Caki2 (cell line): ENCODE measurements at regions not wholly inside any gene's neighbourhood (a gene's known extent, or its start where the extent isn't known, plus 50 kb on each side); places are given as distances from the start of the nearest gene placed in this dataset.

Experiments used
- DNase-seq: peaks from one replicate; pipeline ENCODE4 v3.0.0-alpha.2; 2015; ENCODE audit warnings: low read depth
- in situ Hi-C: cut with HindIII; loops from 2 replicates; pipeline ENCODE4 v1.10.0; 2016; ENCODE audit warnings: low sequenced_read_pairs, low pct_unique_long_range_greater_than_20kb, mixed read lengths

GRCh38 chr2:64196963-64197362 lies 52.7 kb upstream of the PELI1 start:
- DNase-seq = no peak
- in situ Hi-C loops = no loop called here

DNA sequence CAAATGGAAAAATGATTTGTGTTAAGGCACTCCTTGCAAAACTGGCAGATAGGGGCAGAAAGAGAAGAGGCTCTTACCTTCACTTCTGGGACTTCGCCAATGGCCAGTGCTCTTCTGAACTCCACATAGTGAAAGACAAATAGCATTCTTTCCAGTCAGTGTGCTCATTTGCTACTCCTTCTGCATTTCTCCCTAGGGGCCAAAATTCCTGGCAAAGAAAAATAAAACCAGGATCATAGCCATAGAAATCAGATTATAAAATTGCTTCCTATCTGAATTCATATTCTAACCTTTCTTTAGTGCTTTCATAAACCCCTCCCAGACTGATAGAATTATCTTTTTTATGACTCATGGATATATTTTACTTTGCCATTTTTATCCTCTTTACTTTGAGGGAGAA lies 56.9 kb upstream of the PELI1 start:
- in situ Hi-C loops = no loop called here
- DNase-seq = no peak

- in situ Hi-C loops = no loop called here
- DNase-seq = no peak
Observed at GRCh38 chr2:64202206-64202845, 58.1 kb upstream of the PELI1 start.

DNA sequence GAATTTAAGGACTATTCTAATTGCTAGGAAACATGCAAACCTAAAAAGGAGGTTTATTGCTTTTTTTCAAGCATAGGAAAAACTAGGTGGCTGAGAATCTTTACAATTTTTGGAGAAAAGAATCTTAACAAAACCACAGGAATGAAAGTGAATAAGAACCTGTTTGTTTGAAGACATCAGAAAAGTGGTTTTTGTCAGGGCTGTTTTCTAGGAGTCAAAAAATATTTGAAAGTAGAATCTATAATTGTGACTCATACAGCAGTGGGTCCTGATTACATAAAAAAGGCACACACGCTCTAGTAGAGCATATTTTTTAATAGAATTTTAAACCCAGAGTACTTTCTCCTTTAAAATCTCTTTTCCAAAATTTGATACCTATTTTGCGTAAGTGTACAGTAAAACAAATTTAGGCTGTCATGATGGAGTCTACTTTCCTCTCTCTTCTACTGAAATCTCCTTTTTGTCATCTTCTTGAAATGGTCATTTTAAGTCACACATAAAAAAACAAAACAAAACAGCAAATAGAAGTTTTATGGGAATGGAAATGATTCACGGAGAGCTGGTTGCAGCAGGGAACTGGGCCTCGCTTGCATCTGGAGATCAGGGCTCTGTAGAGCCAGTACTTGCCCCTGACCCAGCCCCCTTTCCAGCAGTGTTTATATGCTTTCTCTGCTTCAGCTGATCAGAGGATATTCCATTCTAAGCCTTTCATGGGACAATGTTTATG lies 59.1 kb upstream of the PELI1 start:
- in situ Hi-C loops = no loop called here
- DNase-seq = no peak

DNA sequence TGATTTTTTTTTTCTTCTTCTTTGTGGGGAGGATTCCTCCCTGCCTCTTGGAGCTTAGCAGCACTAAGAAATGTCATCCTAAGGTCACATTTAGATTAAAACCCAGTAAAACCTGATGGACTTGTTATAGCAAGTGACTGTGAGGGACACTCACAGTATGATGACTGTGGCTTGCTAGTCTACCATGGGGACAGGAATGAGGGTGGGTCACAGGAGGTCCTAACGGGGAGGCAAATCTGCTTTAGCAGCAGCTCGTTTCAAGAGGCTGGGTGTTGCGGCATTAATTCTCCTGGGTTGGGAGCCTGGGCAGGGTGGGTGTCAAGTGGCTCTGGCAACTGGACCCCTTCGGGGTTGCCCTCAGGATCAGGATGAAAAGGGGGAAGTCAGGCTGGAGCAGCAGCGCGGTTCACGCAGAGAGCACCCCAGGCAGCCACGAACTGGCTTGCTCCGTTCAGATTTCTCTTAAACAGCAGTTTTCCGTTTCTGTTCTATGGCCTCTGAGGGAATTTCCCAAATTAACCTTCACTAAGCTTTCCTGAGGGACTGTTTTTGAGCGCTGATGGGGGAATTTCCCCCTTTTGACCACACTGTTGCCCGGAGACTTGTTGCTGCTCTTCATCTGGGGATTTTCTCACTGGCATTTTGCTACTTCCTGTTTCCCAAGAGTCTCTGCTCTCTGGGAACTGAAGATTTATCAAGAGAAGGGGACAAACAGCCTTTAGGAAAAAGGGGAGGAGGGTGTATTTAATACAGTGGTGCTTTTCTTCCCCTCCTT lies 59.8 kb upstream of the PELI1 start:
- peak; percentile 6 for DNase-seq

DNA sequence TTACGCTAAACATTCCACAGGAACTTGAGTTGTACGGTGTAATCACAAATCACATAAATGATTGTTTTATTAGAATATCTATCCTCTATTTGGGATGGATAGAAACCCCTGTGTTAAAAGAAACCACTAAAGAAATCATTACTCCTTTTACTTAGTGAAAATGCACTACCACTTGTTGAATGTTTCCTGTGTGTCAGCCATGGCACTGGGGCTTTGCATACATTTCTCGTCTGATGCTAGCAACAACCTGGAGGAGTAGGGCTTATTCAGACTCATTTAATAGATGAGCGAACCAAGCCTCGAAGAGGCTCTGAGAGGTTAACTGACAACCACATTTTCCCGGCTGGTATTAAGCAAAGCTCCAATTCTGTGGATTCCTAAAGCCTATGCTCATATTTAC lies 60.5 kb upstream of the PELI1 start:
- in situ Hi-C loops = no loop called here
- no peak for DNase-seq

More for the DNA sequence above, 59.8 kb upstream of the PELI1 start:
- in situ Hi-C loops = no loop called here

DNA sequence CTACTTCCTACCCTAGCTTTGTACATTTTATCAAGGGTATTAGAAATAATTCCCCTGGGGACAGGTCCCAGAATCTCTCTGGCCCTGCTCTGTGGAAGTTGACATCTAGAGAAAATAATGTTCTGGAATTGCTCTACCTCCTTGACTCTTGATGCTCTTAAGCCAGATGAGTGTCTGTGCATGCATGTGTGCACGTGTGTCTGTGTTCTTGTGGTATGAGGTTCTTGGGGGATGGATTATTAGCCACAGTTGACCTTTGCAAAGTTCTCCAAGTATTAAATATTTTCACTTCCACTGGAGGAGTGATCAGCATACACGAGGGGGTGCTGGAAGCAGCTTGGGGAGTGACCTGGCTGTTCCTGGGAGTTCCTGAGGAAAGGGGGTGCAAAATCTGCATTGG lies 61.2 kb upstream of the PELI1 start:
- in situ Hi-C loops = no loop called here

DNA sequence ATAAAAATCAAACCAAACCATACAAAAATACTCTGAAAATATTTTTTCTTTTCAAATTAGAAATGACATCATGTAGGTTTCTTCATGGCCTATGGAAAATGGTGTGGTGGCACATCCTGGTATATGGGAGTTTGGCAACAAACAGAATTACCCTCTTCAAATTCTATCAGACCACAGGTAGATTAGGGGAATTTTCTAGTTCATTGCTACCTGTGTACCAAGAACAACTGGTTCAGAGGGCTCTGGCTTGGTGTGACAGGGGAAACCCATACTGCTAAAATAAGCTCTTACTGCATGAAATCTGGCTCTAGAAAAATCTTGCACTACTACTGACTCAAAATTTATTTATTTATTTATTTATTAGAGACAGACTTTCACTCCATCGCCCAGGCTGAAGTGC lies 63.4 kb upstream of the PELI1 start:
- no peak for DNase-seq
- in situ Hi-C loops = no loop called here

More for the DNA sequence above, 61.2 kb upstream of the PELI1 start:
- DNase-seq = no peak

GRCh38 chr2:64210816-64211215 lies 66.6 kb upstream of the PELI1 start:
- DNase-seq = no peak
- in situ Hi-C loops = no loop called here

DNA sequence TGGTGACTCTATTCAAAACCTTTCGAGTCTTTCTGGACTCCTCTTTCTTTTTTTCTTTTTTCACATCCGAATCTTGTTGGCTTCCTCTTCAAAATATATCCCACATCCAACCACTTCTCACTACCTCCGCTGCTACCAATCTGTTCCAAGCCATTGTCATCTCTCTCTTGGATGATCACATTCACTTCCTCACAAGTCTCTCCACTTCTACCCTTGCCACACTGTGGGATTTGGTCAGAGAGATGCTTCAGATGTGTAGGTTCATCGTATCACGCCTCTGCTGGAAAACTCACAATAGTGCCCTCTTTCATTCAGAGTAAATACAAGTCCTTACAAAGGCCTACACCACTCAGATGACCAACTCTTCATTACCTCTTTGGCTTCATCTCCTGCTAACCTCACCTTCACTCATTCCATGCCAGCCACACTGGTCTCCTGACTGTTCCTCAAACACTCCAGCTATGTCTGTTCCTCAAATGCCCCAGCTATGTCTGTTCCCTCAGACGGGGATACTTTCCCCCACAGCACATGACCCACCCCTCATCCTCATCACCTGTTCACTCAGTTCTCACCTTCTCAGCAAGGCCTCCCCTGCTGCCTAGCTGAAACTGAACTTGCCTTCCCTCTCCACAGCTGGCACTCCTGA lies 67.2 kb upstream of the PELI1 start:
- no peak for DNase-seq
- in situ Hi-C loops = no loop called here

DNA sequence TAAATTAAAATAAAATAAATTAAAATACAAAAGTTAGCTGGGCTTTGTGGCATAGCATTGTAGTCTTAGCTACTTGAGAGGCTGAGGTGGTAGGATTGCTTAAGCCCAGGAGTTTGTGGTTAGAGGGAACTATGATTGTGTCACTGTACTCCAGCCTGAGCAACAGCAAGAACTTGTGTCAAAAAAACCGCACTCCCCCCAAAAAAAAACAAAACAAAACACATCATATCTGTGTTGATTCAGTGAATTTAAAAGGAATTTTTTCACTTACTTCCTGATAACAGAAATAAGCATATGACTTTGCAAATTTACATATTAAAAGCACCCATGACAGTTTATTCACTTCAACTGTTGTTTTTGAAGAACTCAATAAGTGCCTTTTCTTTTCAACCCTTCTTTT lies 68.1 kb upstream of the PELI1 start:
- in situ Hi-C loops = no loop called here
- DNase-seq = peak; percentile 39

- peak; percentile 15 for DNase-seq
- in situ Hi-C loops = no loop called here
Observed at GRCh38 chr2:64212801-64213321, 68.6 kb upstream of the PELI1 start.

- in situ Hi-C loops = no loop called here
- no peak for DNase-seq
Observed at GRCh38 chr2:64213532-64214275, 69.5 kb upstream of the PELI1 start.

DNA sequence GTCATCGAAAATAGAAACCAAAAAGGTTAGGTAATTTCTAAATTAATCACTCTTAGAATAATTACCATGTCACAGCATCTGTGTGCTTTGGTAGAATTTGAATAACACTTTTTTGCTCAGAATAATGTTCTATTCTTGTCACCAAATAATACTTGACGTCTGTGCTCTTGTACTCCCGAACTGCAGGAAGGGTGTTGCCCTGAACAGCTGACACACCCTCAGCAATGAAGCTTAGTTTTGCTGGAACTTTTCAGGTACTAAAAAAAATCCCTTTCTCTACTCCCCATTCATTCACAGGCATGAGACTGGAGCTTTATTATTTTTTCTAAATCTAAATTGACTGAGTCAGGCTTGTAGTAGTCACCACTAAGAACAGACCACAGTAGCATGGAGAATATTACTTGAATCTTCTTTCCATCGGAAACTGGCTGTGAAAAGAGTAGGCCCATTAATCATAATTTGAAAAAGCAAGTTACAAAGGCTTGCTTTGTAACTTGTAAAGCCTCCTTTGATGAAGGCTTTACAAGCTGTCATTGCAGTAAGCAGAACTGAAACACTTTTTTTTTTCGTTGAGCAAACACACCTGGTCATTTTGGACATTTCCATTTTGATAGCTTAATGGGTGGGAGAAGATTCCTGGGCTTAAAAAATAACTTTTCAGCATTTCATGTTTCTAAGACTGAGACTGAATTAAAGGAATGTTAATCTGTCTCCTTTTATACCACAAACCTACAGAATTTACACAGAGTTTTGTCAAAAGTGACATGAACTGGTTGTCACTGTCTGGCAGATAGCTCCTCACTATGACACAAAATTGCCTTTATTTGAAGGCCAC lies 70.3 kb upstream of the PELI1 start:
- in situ Hi-C loops = no loop called here
- DNase-seq = no peak

- in situ Hi-C loops = no loop called here
- DNase-seq = no peak
Observed at GRCh38 chr2:64217198-64217869, 73.1 kb upstream of the PELI1 start.

GRCh38 chr2:64218137-64218802 lies 74.0 kb upstream of the PELI1 start:
- in situ Hi-C loops = no loop called here

More at GRCh38 chr2:64218137-64218802, 74.0 kb upstream of the PELI1 start:
- DNase-seq = no peak
